GM19467 (cell line): ENCODE measurements at regions not wholly inside any gene's neighbourhood (a gene's known extent, or its start where the extent isn't known, plus 50 kb on each side); places are given as distances from the start of the nearest gene placed in this dataset.
"Not testable (repeated sequence)": the region's sequence is repeated elsewhere in the genome, so short reads cannot be mapped to it uniquely, and the experiment has no call there.

Source experiments
- ATAC-seq: cut with Tn5 transposase; IDR thresholded peaks from one replicate; pipeline ENCODE4 v1.9.1; 2021; ENCODE audit warnings: mild to moderate bottlenecking, moderate library complexity; ENCODE audit not compliant: unreplicated experiment

DNA sequence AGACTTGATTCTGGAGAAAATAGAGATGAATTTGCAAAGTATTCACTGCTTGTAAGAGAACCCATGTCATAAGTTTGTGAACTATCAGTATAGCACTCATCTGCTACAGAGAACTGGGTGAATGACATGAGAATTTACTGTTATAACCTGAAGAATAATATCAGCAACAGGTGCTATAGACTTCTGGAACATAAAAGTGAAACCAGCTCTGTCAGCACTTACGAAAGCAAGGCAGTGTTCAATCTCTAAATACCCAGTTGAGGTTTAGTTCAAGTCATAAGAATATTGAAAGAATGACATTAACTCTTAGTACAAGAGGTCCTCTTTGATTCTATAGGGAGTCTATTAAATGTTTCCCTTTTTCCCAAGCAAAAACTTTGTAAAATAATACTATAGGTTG is 232.9 kb upstream of the ANKRD50 start:
- no peak for ATAC-seq

- no peak for ATAC-seq
Observed at GRCh38 chr4:124943938-124944337, 231.4 kb upstream of the ANKRD50 start.

DNA sequence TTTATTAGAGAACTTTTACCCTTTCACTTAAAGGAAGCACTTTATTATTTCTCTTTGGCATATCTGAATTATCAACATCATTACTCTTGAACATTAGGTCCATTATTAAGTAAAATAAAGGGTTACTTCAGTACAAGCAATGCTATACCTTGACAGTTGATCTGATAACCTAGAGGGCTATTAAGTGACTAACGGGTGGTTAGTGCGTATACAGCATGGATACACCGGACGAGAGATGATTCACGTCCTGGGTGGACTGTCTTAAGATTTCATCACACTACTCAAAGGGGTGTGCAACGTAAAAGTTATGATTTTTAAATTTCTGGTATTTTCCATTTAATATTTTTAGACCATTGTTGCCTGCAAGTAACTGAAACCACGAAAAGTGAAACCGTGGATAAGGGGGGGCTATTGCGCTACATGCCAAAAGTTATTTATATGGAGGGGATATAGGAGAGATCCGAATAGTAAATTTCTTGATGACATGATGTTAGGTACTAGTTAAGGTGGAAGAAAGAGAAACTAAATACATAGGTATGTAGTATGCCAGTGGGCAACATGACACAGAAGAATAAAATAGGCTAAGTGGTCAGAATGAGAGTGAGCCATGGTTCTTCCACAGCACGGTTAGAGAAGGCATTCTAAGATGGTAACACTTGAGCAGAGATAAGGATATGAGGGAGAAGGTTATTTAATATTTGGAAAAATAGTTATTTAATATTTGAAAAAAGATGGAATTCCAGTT is 230.8 kb upstream of the ANKRD50 start:
- no peak for ATAC-seq

DNA sequence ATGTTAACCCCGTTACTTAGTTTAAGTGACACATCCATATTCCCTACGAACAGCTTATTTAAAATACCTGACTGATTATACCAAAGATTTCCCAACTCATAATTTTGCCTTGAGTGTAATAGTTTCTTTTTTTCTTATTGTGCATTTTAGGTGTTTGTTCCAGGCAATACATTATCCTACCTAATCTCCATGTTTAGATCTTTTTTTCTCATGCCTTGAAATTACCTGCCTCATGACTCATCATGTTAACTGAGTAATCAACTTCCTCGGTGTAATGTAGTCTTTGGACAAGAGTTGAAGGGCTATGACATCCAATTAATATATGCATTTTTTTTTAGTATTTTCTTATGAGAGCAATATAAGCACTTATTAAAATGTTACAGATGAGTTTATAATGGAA is 228.7 kb upstream of the ANKRD50 start:
- ATAC-seq = no peak

DNA sequence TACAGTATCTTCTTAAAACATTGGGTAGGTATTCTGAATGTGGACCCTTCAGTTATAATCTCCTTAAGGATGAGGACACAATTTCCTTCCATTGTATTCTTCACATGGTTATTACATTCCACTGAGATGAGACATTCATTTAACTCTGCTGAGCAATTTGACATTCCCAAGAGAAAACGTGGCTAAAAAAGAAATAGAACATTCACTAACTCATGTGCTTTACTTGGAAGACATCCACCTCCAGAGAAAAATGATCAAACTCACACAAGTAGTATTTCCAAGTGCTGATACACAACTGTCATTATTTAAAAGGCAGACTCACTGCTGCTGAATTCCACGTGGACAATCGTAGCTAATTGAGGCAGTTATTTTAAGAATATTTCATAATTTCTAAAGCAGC is 227.9 kb upstream of the ANKRD50 start:
- ATAC-seq = no peak

GRCh38 chr4:124939908-124940307 is 227.4 kb upstream of the ANKRD50 start:
- no peak for ATAC-seq

DNA sequence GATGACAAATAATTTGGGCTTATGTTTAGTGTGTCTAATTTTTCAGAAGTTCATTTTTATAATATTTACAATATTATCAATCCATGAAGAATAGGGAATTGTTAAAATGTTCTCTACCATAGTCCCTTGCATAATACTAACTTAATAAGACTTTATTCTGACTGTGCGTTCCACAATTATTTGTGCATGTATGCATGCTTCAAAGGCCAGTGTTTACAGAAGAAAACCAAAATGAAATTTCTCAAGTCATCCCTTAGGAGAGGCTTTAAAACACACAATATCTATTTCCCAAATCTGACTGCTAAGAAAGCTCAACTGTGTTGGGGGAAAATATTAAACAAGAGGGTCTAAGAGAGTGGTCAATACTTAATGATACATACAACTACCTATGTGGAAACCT is 226.3 kb upstream of the ANKRD50 start:
- no peak for ATAC-seq

DNA sequence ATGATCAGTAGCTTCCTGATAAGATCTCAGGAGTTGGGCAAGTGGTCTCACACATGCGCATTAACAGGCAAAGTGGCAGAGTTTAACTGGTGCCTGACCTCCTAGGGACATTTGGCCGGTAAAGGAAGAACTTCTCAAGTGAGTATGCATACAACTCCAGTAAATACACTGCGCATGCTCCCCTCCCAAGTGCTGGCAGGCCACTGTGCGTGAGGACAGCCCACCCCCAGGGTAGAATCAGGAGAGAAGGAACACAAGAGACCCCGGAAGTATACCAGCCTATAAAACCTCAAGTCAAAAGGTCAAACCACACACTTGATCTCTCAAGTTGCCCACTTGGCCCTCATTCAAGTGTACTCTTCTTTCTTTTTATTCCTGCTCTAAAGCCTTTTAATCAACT is 225.5 kb upstream of the ANKRD50 start:
- ATAC-seq = no peak

- no peak for ATAC-seq
Observed at GRCh38 chr4:124936427-124936826, 223.9 kb upstream of the ANKRD50 start.

GRCh38 chr4:124934916-124935315 is 222.4 kb upstream of the ANKRD50 start:
- no peak for ATAC-seq

GRCh38 chr4:124933521-124933920 is 221.0 kb upstream of the ANKRD50 start:
- no peak for ATAC-seq

DNA sequence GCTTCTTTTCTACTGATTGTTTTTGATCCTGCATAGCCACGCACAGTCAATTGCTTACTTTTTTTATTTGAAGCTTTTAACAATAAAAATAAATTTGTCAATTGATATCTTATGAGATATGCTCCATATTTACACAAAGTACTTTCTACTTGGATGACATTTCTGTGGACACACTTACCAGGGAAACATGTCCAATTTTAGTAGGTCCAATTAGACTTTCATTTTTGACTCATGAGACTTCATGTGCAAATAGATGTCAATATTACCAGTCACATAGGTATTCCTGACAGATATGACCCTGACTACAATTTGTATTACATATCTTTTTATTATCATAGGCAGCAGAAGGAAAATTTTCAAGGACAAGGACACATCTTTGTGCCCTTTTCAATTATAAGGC is 219.9 kb upstream of the ANKRD50 start:
- ATAC-seq = no peak

- ATAC-seq = no peak
Observed at GRCh38 chr4:124931050-124931449, 218.5 kb upstream of the ANKRD50 start.

DNA sequence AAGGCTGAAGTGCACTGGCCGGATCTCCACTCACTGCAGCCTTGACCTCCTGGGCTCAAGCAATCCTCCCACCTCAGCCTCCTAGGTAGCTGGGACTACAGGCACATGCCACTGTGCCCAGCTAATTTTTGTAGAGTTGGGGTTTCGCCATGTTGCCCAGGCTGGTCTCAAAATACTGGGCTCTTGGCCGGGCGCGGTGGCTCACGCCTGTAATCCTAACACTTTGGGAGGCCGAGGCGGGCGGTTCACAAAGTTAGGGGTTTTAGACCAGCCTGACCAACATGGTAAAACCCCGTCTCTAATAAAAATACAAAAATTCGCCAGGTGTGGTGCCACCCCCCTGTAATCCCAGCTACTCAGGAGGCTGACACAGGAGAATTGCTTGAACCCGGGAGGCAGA is 210.2 kb upstream of the ANKRD50 start:
- ATAC-seq = not testable (repeated sequence)

GRCh38 chr4:124918559-124919122 is 206.1 kb upstream of the ANKRD50 start:
- ATAC-seq = no peak

DNA sequence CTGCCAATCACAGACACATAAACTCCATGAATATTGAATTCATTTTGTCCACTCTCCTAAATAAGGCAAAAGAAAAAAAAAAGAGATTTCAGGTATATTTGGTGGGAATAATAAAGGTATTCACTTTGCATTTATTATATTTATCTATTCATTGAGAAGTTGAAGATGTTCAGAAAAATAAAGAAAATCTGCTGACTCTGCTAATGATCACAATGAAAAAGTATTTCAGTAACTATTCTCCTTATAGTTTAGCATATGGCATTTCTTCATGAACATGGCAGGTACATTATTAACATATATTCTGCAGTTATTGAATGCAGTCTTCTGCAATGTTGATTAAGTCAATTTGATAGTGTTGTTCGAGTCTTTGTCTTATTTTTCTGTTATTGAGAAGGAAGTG is 202.5 kb upstream of the ANKRD50 start:
- no peak for ATAC-seq

DNA sequence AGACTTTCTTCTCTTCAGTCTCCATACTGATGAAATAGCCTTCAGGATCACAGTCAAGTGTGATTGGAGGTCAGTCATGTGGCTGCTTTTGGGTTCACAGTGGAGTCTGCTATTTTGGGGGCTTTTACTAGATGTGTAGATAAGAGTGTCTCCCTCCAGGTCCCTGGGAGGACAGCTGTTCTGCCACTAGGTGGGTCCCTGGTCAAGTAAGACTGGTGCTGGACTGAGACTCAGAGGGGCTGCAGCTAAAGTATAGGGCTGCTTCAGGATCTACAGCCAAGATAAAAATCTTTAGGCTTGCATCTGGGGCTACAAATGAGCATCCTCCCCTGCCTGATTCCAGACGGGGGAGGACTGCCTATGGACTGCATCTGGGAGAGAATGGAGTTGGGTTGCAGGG is 200.7 kb upstream of the ANKRD50 start:
- no peak for ATAC-seq

DNA sequence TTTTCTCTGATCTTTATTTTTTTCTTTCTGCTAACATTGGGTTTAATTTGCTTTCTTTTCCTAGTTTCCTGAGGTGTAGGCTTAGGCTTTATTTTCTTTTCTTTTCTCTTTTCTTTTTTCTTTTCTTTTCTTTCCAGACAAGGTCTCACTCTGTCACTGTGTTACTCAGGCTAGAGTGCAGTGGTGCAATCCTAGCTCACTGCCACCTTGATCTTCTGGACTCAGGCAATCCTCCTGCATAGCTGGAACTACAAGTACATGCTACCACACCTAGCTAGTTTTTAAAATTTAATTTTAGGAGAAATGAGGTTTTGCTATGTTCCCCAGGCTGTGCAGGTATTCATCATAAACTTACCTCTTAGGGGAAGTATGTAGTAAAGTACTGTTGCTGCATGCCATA is 197.8 kb upstream of the ANKRD50 start:
- no peak for ATAC-seq

GRCh38 chr4:124907881-124908280 is 195.3 kb upstream of the ANKRD50 start:
- no peak for ATAC-seq

- no peak for ATAC-seq
Observed at GRCh38 chr4:124905441-124905840, 192.9 kb upstream of the ANKRD50 start.

DNA sequence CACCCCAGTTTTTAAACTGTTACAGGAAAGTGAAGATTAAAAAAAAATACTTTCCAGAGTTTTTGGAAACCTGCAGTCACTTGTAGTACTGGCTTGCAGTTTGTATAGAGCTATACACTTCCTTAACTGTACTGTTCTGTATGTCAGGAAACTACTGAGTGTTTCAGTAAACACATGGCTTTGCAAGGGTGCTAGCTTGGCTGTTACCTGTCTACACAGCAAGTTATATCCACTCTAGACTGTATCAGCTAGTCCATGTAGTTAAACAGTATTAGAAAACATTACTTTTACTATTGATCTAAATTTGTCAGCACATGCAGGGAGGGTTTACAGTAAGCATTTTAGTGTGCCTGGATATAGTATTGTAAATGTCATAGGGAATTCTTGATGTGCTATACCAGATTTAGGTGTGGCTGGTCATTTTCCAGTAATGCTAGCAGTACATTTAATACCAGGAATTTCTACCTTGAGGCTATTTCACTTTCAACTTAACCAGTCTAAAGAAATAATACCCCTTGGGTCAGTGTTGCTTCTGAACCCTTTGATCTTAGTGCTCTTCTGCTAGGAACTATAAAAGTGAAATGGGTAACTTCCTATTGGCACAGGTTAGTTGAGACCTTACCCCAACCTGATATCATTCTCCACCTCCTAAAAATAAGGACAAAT is 192.3 kb upstream of the ANKRD50 start:
- ATAC-seq = no peak

GRCh38 chr4:124903995-124904722 is 191.6 kb upstream of the ANKRD50 start:
- no peak for ATAC-seq
